ENCODE measurements at regions not wholly inside any gene's neighbourhood (a gene's known extent, or its start where the extent isn't known, plus 50 kb on each side); places are given as distances from the start of the nearest gene placed in this dataset.

DNA sequence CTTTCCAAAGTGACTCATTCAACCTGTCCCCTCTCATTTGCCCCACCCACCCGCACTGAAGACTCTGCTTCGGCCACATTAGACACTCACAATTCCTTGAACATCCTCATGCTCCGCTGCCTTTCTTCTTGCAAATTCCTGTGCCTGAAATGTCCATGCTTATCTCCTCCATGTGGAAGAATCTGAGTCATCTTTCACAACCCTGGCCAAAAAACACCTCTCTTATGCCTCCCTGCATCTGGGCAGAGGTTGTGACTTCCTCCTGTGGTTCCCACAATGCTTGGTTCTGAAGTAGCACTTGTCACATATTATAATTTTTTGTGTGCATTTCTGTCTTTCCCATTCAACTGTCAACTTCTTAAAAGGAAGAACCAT is 238.6 kb downstream of the ENC1 start:
- TF ChIP-seq TAF1 (IDR thresholded peaks at IDR 0.05; ENCODE audit: low read depth) (no peak), YY1 (IDR thresholded peaks at IDR 0.05; ENCODE audit: low read depth) (no peak), EP300 (IDR thresholded peaks at IDR 0.05; ENCODE audit: borderline replicate concordance) (no peak), ZBTB7A (IDR thresholded peaks at IDR 0.05; ENCODE audit: low read depth) (no peak), CREB1 (IDR thresholded peaks at IDR 0.05; ENCODE audit: low read depth) (no peak)
- TF ChIP-seq, protein P1, sequence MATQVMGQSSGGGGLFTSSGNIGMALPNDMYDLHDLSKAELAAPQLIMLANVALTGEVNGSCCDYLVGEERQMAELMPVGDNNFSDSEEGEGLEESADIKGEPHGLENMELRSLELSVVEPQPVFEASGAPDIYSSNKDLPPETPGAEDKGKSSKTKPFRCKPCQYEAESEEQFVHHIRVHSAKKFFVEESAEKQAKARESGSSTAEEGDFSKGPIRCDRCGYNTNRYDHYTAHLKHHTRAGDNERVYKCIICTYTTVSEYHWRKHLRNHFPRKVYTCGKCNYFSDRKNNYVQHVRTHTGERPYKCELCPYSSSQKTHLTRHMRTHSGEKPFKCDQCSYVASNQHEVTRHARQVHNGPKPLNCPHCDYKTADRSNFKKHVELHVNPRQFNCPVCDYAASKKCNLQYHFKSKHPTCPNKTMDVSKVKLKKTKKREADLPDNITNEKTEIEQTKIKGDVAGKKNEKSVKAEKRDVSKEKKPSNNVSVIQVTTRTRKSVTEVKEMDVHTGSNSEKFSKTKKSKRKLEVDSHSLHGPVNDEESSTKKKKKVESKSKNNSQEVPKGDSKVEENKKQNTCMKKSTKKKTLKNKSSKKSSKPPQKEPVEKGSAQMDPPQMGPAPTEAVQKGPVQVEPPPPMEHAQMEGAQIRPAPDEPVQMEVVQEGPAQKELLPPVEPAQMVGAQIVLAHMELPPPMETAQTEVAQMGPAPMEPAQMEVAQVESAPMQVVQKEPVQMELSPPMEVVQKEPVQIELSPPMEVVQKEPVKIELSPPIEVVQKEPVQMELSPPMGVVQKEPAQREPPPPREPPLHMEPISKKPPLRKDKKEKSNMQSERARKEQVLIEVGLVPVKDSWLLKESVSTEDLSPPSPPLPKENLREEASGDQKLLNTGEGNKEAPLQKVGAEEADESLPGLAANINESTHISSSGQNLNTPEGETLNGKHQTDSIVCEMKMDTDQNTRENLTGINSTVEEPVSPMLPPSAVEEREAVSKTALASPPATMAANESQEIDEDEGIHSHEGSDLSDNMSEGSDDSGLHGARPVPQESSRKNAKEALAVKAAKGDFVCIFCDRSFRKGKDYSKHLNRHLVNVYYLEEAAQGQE (IDR thresholded peaks at IDR 0.05; ENCODE audit: low read depth), result no peak
